H1 (cell line): ENCODE measurements at regions not wholly inside any gene's neighbourhood (a gene's known extent, or its start where the extent isn't known, plus 50 kb on each side); places are given as distances from the start of the nearest gene placed in this dataset.

Source experiments
- PHF8 ChIP-seq: fragments of 200-600 bp; sonication (generic); conservative IDR thresholded peaks from 2 replicates; pipeline ENCODE4 v1.7.1; 2012; ENCODE audit warnings: low read depth, mild to moderate bottlenecking, inconsistent platforms, low read length, moderate library complexity

GRCh38 chr13:47190696-47191305, 293.9 kb upstream of the HTR2A start (continued):
- no peak for TF ChIP-seq PHF8
